Thyroid gland (tissue), 4 donors: ENCODE measurements at regions not wholly inside any gene's neighbourhood (a gene's known extent, or its start where the extent isn't known, plus 50 kb on each side); places are given as distances from the start of the nearest gene placed in this dataset.

Experiments used
- DNase-seq, 2 donors: peaks; one replicate each; pipeline ENCODE4 v3.0.0-alpha.2; 2019
- H3K27ac ChIP-seq, 3 donors: fragments of 200-600 bp; sonication (generic); 1 replicate in 2 of 3; 2 replicates in 1 of 3; pipeline ENCODE4 v1.5.1; 2016 to 2019; ENCODE audit warnings: mild to moderate bottlenecking in 1 of 3, moderate library complexity in 1 of 3
- H3K27me3 ChIP-seq: fragments of 200-600 bp; sonication (generic); one replicate; pipeline ENCODE4 v1.5.1; 2019
- H3K36me3 ChIP-seq, 2 donors: fragments of 200-600 bp; sonication (generic); one replicate each; pipeline ENCODE4 v1.5.1; 2016 to 2019
- H3K4me1 ChIP-seq, 2 donors: fragments of 200-600 bp; sonication (generic); one replicate each; pipeline ENCODE4 v1.5.1; 2017 to 2019
- H3K4me3 ChIP-seq, 3 donors: fragments of 200-600 bp; sonication (generic); replicated peaks in 1 of 3; 1 replicate in 2 of 3; 2 replicates in 1 of 3; pipeline ENCODE4 v1.5.1; 2016; ENCODE audit warnings: mild to moderate bottlenecking in 1 of 3
- H3K9me3 ChIP-seq: fragments of 200-600 bp; sonication (generic); one replicate; pipeline ENCODE4 v1.5.1; 2017
- CTCF ChIP-seq, 6 experiments: fragments of 200-600 bp in 3 of 6; fragments of 450-650 bp in 3 of 6; sonication (generic) in 3 of 6; IDR thresholded peaks; one replicate each; pipeline ENCODE4 v1.5.1; 2016 to 2019; ENCODE audit warnings: antibody characterized with exemption in 6 of 6, mild to moderate bottlenecking in 2 of 6, inconsistent platforms in 1 of 6, moderate library complexity in 1 of 6
- POLR2A ChIP-seq, 2 donors: fragments of 450-650 bp; IDR thresholded peaks; one replicate each; pipeline ENCODE4 v1.6.1; 2017; ENCODE audit warnings: antibody characterized with exemption in 2 of 2, mild to moderate bottlenecking in 2 of 2, moderate library complexity in 1 of 2
- WGBS, 2 donors: methylation state at CpG; one replicate each; pipeline ENCODE4 v1.1.5; 2017; 5-methylcytosine and 5-hydroxymethylcytosine counted together
- intact Hi-C: fragments of 100-400 bp; cut with DNase I; formaldehyde crosslinking; loops from one replicate; pipeline ENCODE4 v1.15.1; 2023

- Histone ChIP-seq H3K36me3 (no peaks in the 10 kb centered on the region), H3K4me1 (no peaks in the 10 kb centered on the region), H3K27ac (no peak overlapping the region), H3K9me3 (no peaks in the 10 kb centered on the region), H3K27me3 (no peaks in the 10 kb centered on the region), H3K4me3 (no peak overlapping the region)
- TF ChIP-seq POLR2A (IDR thresholded peaks at IDR 0.05), result no peak
- TF ChIP-seq CTCF (IDR thresholded peaks at IDR 0.05), result no peak
- 84 to 92% methylated on average over 2 of the region's 2 CpGs for WGBS, 2 donors
- intact Hi-C loops, result no loop called here
- no peak for DNase-seq
Measured at GRCh38 chr1:175851749-175852148, 108.4 kb upstream of the TNR start.

- Histone ChIP-seq H3K4me1 (no peaks in the 10 kb centered on the region), H3K27ac (no peak overlapping the region), H3K9me3 (no peaks in the 10 kb centered on the region), H3K4me3 (no peak overlapping the region), H3K36me3 (no peaks in the 10 kb centered on the region), H3K27me3 (no peaks in the 10 kb centered on the region)
- WGBS, 2 donors, result 28 to 41% methylated on average over 5 of the region's 5 CpGs
- DNase-seq, result no peak
- TF ChIP-seq CTCF (IDR thresholded peaks at IDR 0.05), result no peak
- no peak for TF ChIP-seq POLR2A (IDR thresholded peaks at IDR 0.05)
- intact Hi-C loops, result no loop called here
Measured at GRCh38 chr1:175848329-175848728, 104.9 kb upstream of the TNR start.

- no peaks in the 10 kb centered on the region for H3K4me1 ChIP-seq
- 67 to 76% methylated on average over 1 of the region's 1 CpG for WGBS, 2 donors
Measured at GRCh38 chr1:175845985-175846384, 102.6 kb upstream of the TNR start.

GRCh38 chr1:175845338-175845737, 101.9 kb upstream of the TNR start:
- 82 to 84% methylated on average over 3 of the region's 3 CpGs for WGBS, 2 donors

More at GRCh38 chr1:175845985-175846384, 102.6 kb upstream of the TNR start:
- TF ChIP-seq POLR2A (IDR thresholded peaks at IDR 0.05) (no peak), CTCF (IDR thresholded peaks at IDR 0.05) (no peak)
- no peak for DNase-seq
- Histone ChIP-seq H3K4me3 (no peak overlapping the region), H3K27ac (no peak overlapping the region), H3K27me3 (no peaks in the 10 kb centered on the region), H3K9me3 (no peaks in the 10 kb centered on the region), H3K36me3 (no peaks in the 10 kb centered on the region)
- intact Hi-C loops, result no loop called here

GRCh38 chr1:175844877-175845276, 101.5 kb upstream of the TNR start:
- 55 to 65% methylated on average over 2 of the region's 2 CpGs for WGBS, 2 donors
- intact Hi-C loops, result no loop called here
- no peak for TF ChIP-seq POLR2A (IDR thresholded peaks at IDR 0.05)
- TF ChIP-seq CTCF (IDR thresholded peaks at IDR 0.05), result no peak

More at GRCh38 chr1:175845338-175845737, 101.9 kb upstream of the TNR start:
- no peak overlapping the region for H3K27ac ChIP-seq
- no peak for DNase-seq
- H3K9me3 ChIP-seq, result no peaks in the 10 kb centered on the region
- TF ChIP-seq POLR2A (IDR thresholded peaks at IDR 0.05) (no peak), CTCF (IDR thresholded peaks at IDR 0.05) (no peak)
- no peaks in the 10 kb centered on the region for H3K36me3 ChIP-seq
- H3K4me1 ChIP-seq, result no peaks in the 10 kb centered on the region
- H3K4me3 ChIP-seq, result no peak overlapping the region
- intact Hi-C loops, result no loop called here
- no peaks in the 10 kb centered on the region for H3K27me3 ChIP-seq

More at GRCh38 chr1:175844877-175845276, 101.5 kb upstream of the TNR start:
- H3K27ac ChIP-seq, result no peak overlapping the region
- no peak overlapping the region for H3K4me3 ChIP-seq
- no peaks in the 10 kb centered on the region for H3K27me3 ChIP-seq
- no peaks in the 10 kb centered on the region for H3K36me3 ChIP-seq
- no peak for DNase-seq
- no peaks in the 10 kb centered on the region for H3K9me3 ChIP-seq
- H3K4me1 ChIP-seq, result no peaks in the 10 kb centered on the region
